GM12874 (cell line): ENCODE measurements at regions not wholly inside any gene's neighbourhood (a gene's known extent, or its start where the extent isn't known, plus 50 kb on each side); places are given as distances from the start of the nearest gene placed in this dataset.

Experiments used
- CTCF ChIP-seq: IDR thresholded peaks from 2 replicates; pipeline ENCODE4 v1.5.1; 2011; ENCODE audit warnings: low read depth, mild to moderate bottlenecking, control low read depth, low read length, moderate library complexity; ENCODE audit not compliant: insufficient read depth

GRCh38 chr13:78979349-78979748 lies 320.4 kb upstream of the OBI1 start:
- no peak for TF ChIP-seq CTCF

GRCh38 chr13:78978381-78978998 lies 319.5 kb upstream of the OBI1 start:
- TF ChIP-seq CTCF = peak; percentile 63

GRCh38 chr13:78977311-78977710 lies 318.4 kb upstream of the OBI1 start:
- TF ChIP-seq CTCF = no peak

GRCh38 chr13:78976696-78977095 lies 317.7 kb upstream of the OBI1 start:
- no peak for TF ChIP-seq CTCF

GRCh38 chr13:78972561-78972960 lies 313.6 kb upstream of the OBI1 start:
- TF ChIP-seq CTCF = no peak

- no peak for TF ChIP-seq CTCF
These were observed 312.5 kb upstream of the OBI1 start for GRCh38 chr13:78971355-78972025.

- TF ChIP-seq CTCF = no peak
These were observed 301.9 kb upstream of the OBI1 start for GRCh38 chr13:78960881-78961280.

- TF ChIP-seq CTCF = no peak
These were observed 299.1 kb upstream of the OBI1 start for GRCh38 chr13:78958006-78958405.
